ENCODE measurements at regions not wholly inside any gene's neighbourhood (a gene's known extent, or its start where the extent isn't known, plus 50 kb on each side); places are given as distances from the start of the nearest gene placed in this dataset.
A peak's percentile ranks its signal among the peaks of the same experiment; 100 is the strongest.

GRCh38 chr19:23855676-23856075, 59.0 kb upstream of the ZNF726 start:
- H3K36me3 ChIP-seq, result no peaks in the 10 kb centered on the region
- no peak overlapping the region for H3K27ac ChIP-seq
- no peak for DNase-seq
- no peak overlapping the region for H3K4me3 ChIP-seq
- H3K4me1 ChIP-seq, result peaks cover 2% of the 10 kb centered on the region; the same call in 1 of the 2 replicates
- H3K9me3 ChIP-seq (replicated peaks), result no peaks in the 10 kb centered on the region
- no peaks in the 10 kb centered on the region for H3K27me3 ChIP-seq

GRCh38 chr19:23851966-23852365, 62.7 kb upstream of the ZNF726 start:
- peaks cover 2% of the 10 kb centered on the region; the same call in 1 of the 2 replicates for H3K4me1 ChIP-seq
- no peaks in the 10 kb centered on the region for H3K36me3 ChIP-seq
- H3K4me3 ChIP-seq, result no peak overlapping the region
- DNase-seq, result peak; percentile 26 to 68
- H3K27me3 ChIP-seq, result no peaks in the 10 kb centered on the region
- no peaks in the 10 kb centered on the region for H3K9me3 ChIP-seq (replicated peaks)
- H3K27ac ChIP-seq, result peak overlapping the region; percentile 52

- no peaks in the 10 kb centered on the region for H3K4me1 ChIP-seq
- no peak overlapping the region for H3K4me3 ChIP-seq
- no peak overlapping the region for H3K27ac ChIP-seq
- H3K36me3 ChIP-seq, result no peaks in the 10 kb centered on the region
- H3K27me3 ChIP-seq, result no peaks in the 10 kb centered on the region
- no peak for DNase-seq
- H3K9me3 ChIP-seq (replicated peaks), result 0 out of 2 replicates have a peak, but pooled peaks cover 5% of the 10 kb centered on the region
Measured at GRCh38 chr19:23832717-23833327, 74.1 kb upstream of the ZNF681 start.

- Histone ChIP-seq H3K9me3 (replicated peaks) (no peaks in the 10 kb centered on the region), H3K27me3 (no peaks in the 10 kb centered on the region), H3K4me3 (no peak overlapping the region), H3K4me1 (no peaks in the 10 kb centered on the region), H3K36me3 (no peaks in the 10 kb centered on the region), H3K27ac (no peak overlapping the region)
- peak; percentile 19 to 39 for DNase-seq
Measured at GRCh38 chr19:23823952-23824389, 65.3 kb upstream of the ZNF681 start.

DNA sequence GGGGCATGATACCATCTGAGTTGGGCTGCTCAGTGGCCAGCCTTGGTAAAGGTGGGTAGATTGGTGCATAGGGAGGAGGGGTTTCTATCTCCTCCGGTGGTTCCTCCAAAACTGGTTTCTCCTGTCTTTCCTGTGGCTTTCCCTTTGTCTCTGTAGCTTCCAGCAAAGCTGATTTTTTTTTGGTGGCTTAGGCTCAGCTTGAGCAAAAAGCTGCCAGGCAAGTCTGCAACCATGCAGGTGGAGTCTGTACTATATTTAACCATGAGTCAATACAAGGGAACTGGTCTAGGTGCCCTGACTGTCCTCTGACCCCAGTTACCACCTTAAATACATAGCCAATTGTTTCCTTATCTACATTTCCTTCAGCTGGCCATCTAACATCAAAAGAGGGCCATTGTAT, 64.0 kb upstream of the ZNF681 start:
- Histone ChIP-seq H3K4me3 (no peak overlapping the region), H3K9me3 (replicated peaks) (no peaks in the 10 kb centered on the region), H3K36me3 (no peaks in the 10 kb centered on the region), H3K4me1 (no peaks in the 10 kb centered on the region), H3K27ac (no peak overlapping the region), H3K27me3 (no peaks in the 10 kb centered on the region)
- no peak for DNase-seq

GRCh38 chr19:23817519-23817918, 58.8 kb upstream of the ZNF681 start:
- DNase-seq, result peak; percentile 19 to 44
- no peaks in the 10 kb centered on the region for H3K4me1 ChIP-seq

GRCh38 chr19:23810496-23810895, 51.8 kb upstream of the ZNF681 start:
- H3K4me1 ChIP-seq, result no peaks in the 10 kb centered on the region
- H3K36me3 ChIP-seq, result no peaks in the 10 kb centered on the region
- H3K27ac ChIP-seq, result no peak overlapping the region
- no peaks in the 10 kb centered on the region for H3K27me3 ChIP-seq
- no peaks in the 10 kb centered on the region for H3K9me3 ChIP-seq (replicated peaks)
- no peak for DNase-seq
- no peak overlapping the region for H3K4me3 ChIP-seq

More at GRCh38 chr19:23817519-23817918, 58.8 kb upstream of the ZNF681 start:
- H3K27ac ChIP-seq, result no peak overlapping the region
- no peaks in the 10 kb centered on the region for H3K36me3 ChIP-seq
- H3K27me3 ChIP-seq, result no peaks in the 10 kb centered on the region
- no peak overlapping the region for H3K4me3 ChIP-seq
- H3K9me3 ChIP-seq (replicated peaks), result no peaks in the 10 kb centered on the region

Data from SJCRH30 (cell line).